IMR-90 (cell line): ENCODE measurements at regions not wholly inside any gene's neighbourhood (a gene's known extent, or its start where the extent isn't known, plus 50 kb on each side); places are given as distances from the start of the nearest gene placed in this dataset.

Experiments
- ATAC-seq: fragments of 200-7000 bp; cut with Tn5 transposase; 2 replicates; pipeline ENCODE4 v1.9.1; 2020; ENCODE audit warnings: low read depth, mild to moderate bottlenecking, moderate library complexity
- BruUV-seq: library from RNA; stranded (reverse); fragments of 400-500 nt; replicated peaks from 2 replicates; lab custom pipeline; 2021; lab: Mats Ljungman, UMichigan
- CTCF ChIA-PET: fragments of 300-600 bp; formaldehyde crosslinking; extraction: SDS; loops from one replicate; lab custom pipeline; 2021; ENCODE audit warnings: antibody characterized with exemption; lab: Yijun Ruan, JAX
- POLR2A ChIA-PET: fragments of 300-600 bp; sonication (Branson Sonifier 250); formaldehyde crosslinking; loops from one replicate; lab custom pipeline; 2022; ENCODE audit warnings: antibody characterized with exemption; ENCODE audit not compliant: unreplicated experiment; lab: Charles Lee
- DNase-seq: peaks from one replicate; pipeline ENCODE4 v3.0.0; 2013
- H2AFZ ChIP-seq: replicated peaks from 2 replicates; pipeline ENCODE3; 2013; ENCODE audit warnings: low read length, mild to moderate bottlenecking; ENCODE audit not compliant: poor library complexity
- H2AK5ac ChIP-seq: 2 replicates; pipeline ENCODE4 v1.6.1; 2013; ENCODE audit warnings: low read depth, low read length, inconsistent platforms
- H2AK9ac ChIP-seq: replicated peaks from 2 replicates; pipeline ENCODE3; 2013; ENCODE audit warnings: mild to moderate bottlenecking, low read depth, low read length, moderate library complexity; ENCODE audit not compliant: poor library complexity
- H2BK120ac ChIP-seq: 2 replicates; pipeline ENCODE4 v1.6.1; 2013; ENCODE audit warnings: low read depth, low read length, inconsistent platforms
- H2BK15ac ChIP-seq: 3 replicates; pipeline ENCODE4 v1.6.1; 2013; ENCODE audit warnings: low read depth, low read length, inconsistent platforms
- H2BK20ac ChIP-seq: 2 replicates; pipeline ENCODE4 v1.6.1; 2013; ENCODE audit warnings: low read depth, mild to moderate bottlenecking, inconsistent platforms, low read length, moderate library complexity
- H2BK5ac ChIP-seq: 2 replicates; pipeline ENCODE4 v1.6.1; 2013; ENCODE audit warnings: mild to moderate bottlenecking, low read depth, low read length, inconsistent platforms; ENCODE audit not compliant: poor library complexity, severe bottlenecking
- H3K14ac ChIP-seq: replicated peaks from 2 replicates; pipeline ENCODE4 v1.6.1; 2013; ENCODE audit warnings: low read depth, low read length, inconsistent platforms
- H3K18ac ChIP-seq: 2 replicates; pipeline ENCODE4 v1.6.1; 2013; ENCODE audit warnings: low read depth, low read length, control low read depth
- H3K23ac ChIP-seq: 2 replicates; pipeline ENCODE4 v1.6.1; 2013; ENCODE audit warnings: low read depth, low read length, inconsistent platforms
- H3K27ac ChIP-seq: 2 replicates; pipeline ENCODE4 v1.5.1; 2013; ENCODE audit warnings: mild to moderate bottlenecking, control low read depth, low read length; ENCODE audit not compliant: insufficient read depth
- H3K27me3 ChIP-seq: 2 replicates; pipeline ENCODE4 v1.6.1; 2013; ENCODE audit warnings: low read length; ENCODE audit not compliant: control insufficient read depth, insufficient read depth
- H3K36me3 ChIP-seq: 2 replicates; pipeline ENCODE4 v1.6.1; 2013; ENCODE audit warnings: low read length, mixed read lengths; ENCODE audit not compliant: control insufficient read depth, insufficient read depth
- H3K4ac ChIP-seq: 2 replicates; pipeline ENCODE4 v1.6.1; 2013; ENCODE audit warnings: low read depth, low read length, inconsistent platforms
- H3K4me1 ChIP-seq: 2 replicates; pipeline ENCODE4 v1.6.1; 2013; ENCODE audit warnings: low read length, mixed read lengths; ENCODE audit not compliant: control insufficient read depth, insufficient read depth
- H3K4me2 ChIP-seq: 2 replicates; pipeline ENCODE4 v1.6.1; 2013; ENCODE audit warnings: low read depth, mild to moderate bottlenecking, control low read depth, low read length, moderate library complexity
- H3K4me3 ChIP-seq: 2 replicates; pipeline ENCODE4 v1.5.1; 2013; ENCODE audit warnings: low read depth, mild to moderate bottlenecking, control low read depth, low read length, moderate library complexity; ENCODE audit not compliant: insufficient read depth
- H3K56ac ChIP-seq: 2 replicates; pipeline ENCODE4 v1.6.1; 2013; ENCODE audit warnings: low read length, inconsistent platforms; ENCODE audit not compliant: insufficient read depth; ENCODE audit errors: extremely low read depth
- H3K79me1 ChIP-seq, 2 experiments: 2 replicates each; pipeline ENCODE4 v1.6.1; 2013; ENCODE audit warnings: low read length in 2 of 2, inconsistent platforms in 1 of 2, low read depth in 1 of 2
- H3K9ac ChIP-seq: 2 replicates; pipeline ENCODE4 v1.6.1; 2013; ENCODE audit warnings: low read depth, low read length, control low read depth
- H3K9me1 ChIP-seq: 2 replicates; pipeline ENCODE4 v1.6.1; 2013; ENCODE audit warnings: low read length, inconsistent platforms; ENCODE audit not compliant: insufficient read depth
- H3K9me3 ChIP-seq: 2 replicates; pipeline ENCODE4 v1.6.1; 2013; ENCODE audit warnings: low read length; ENCODE audit not compliant: control insufficient read depth, insufficient read depth
- H4K20me1 ChIP-seq: 2 replicates; pipeline ENCODE4 v1.6.1; 2013; ENCODE audit warnings: low read length, inconsistent platforms; ENCODE audit not compliant: insufficient read depth
- H4K5ac ChIP-seq: 2 replicates; pipeline ENCODE4 v1.6.1; 2013; ENCODE audit warnings: mild to moderate bottlenecking, low read depth, low read length, control low read depth
- H4K8ac ChIP-seq, 2 experiments: 2 replicates each; pipeline ENCODE4 v1.6.1; 2013; ENCODE audit warnings: low read depth in 2 of 2, low read length in 2 of 2, control low read depth in 1 of 2, inconsistent platforms in 1 of 2
- H4K91ac ChIP-seq: 2 replicates; pipeline ENCODE4 v1.6.1; 2013; ENCODE audit warnings: low read depth, low read length, inconsistent platforms; ENCODE audit not compliant: insufficient read depth
- CHD1 ChIP-seq: IDR thresholded peaks from 2 replicates; pipeline ENCODE4 v1.6.1; 2012; ENCODE audit warnings: low read depth, low read length, improper control_type of control experiment
- FOS ChIP-seq: fragments of 150-350 bp; IDR thresholded peaks from 2 replicates; pipeline ENCODE4 v1.6.1; 2016; ENCODE audit warnings: low read depth, low read length
- MAZ ChIP-seq: IDR thresholded peaks from 2 replicates; pipeline ENCODE4 v1.6.1; 2012; ENCODE audit warnings: low read depth, mild to moderate bottlenecking, low read length, improper control_type of control experiment, moderate library complexity, borderline replicate concordance
- MXI1 ChIP-seq: IDR thresholded peaks from 2 replicates; pipeline ENCODE4 v1.6.1; 2012; ENCODE audit warnings: low read depth, mild to moderate bottlenecking, low read length, moderate library complexity, borderline replicate concordance
- NFE2L2 ChIP-seq: fragments of 150-350 bp; IDR thresholded peaks from 2 replicates; pipeline ENCODE4 v1.6.1; 2016; ENCODE audit warnings: low read depth, mild to moderate bottlenecking, low read length
- RAD21 ChIP-seq: IDR thresholded peaks from 2 replicates; pipeline ENCODE4 v1.6.1; 2012; ENCODE audit warnings: low read length, improper control_type of control experiment
- RCOR1 ChIP-seq: IDR thresholded peaks from 2 replicates; pipeline ENCODE4 v1.6.1; 2012; ENCODE audit warnings: mild to moderate bottlenecking, low read length, improper control_type of control experiment; ENCODE audit not compliant: insufficient replicate concordance
- RFX5 ChIP-seq: IDR thresholded peaks from 2 replicates; pipeline ENCODE4 v1.8.0; 2012; ENCODE audit warnings: low read depth, mild to moderate bottlenecking, low read length, moderate library complexity
- SMC3 ChIP-seq: fragments of 150-350 bp; IDR thresholded peaks from 2 replicates; pipeline ENCODE4 v1.6.1; 2016; ENCODE audit warnings: low read depth, mild to moderate bottlenecking, antibody characterized with exemption, low read length, moderate library complexity
- USF2 ChIP-seq: fragments of 150-350 bp; IDR thresholded peaks from 2 replicates; pipeline ENCODE4 v1.6.1; 2017; ENCODE audit warnings: mild to moderate bottlenecking, antibody characterized with exemption, low read length, low read depth
- WGBS, 2 experiments: methylation state at CpG; one replicate each; pipeline versions ENCODE4 v1.1.5 to v1.1.7; 2013; ENCODE audit warnings: missing lambda C conversion rate in 2 of 2; ENCODE audit not compliant: insufficient read length in 1 of 2; ENCODE audit errors: extremely low coverage in 2 of 2; 5-methylcytosine and 5-hydroxymethylcytosine counted together
- dilution Hi-C: fragments of 300-500 bp; cut with HindIII; formaldehyde crosslinking; loops from one replicate; pipeline ENCODE4 v1.14.3; 2018; ENCODE audit warnings: low sequenced_read_pairs; ENCODE audit not compliant: unreplicated experiment
- in situ Hi-C: fragments of 300-500 bp; cut with MboI; formaldehyde crosslinking; loops from 3 replicates; pipeline ENCODE4 v1.14.3; 2019; ENCODE audit warnings: low sequenced_read_pairs, inconsistent platforms, mixed read lengths
- intact Hi-C: fragments of 100-400 bp; cut with micrococcal nuclease; formaldehyde crosslinking; loops from 2 replicates; pipeline ENCODE4 v1.10.0; 2022

DNA sequence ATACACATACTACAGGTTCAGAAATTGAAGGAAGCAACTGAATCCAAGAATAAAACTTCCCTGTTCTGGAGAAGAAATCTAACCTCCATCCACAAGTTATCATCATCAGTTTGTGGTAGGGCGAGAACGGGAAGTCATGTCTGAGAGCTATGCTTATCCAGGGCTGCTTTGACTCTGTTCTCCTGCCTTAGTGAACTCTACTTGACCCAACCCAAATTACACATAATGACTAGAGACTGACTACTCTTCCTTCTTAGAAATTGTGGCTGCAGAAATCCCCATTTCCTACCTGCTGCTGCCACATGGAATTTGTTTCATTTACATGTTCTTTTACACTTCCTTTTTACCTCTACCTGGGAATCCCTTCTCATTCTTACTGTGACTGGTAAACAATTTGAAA is 1102.6 kb upstream of the PIK3C3 start:
- Histone ChIP-seq H3K4me1 (no peaks in the 10 kb centered on the region), H3K9me1 (no peaks in the 10 kb centered on the region), H3K9ac (no peak overlapping the region), H3K79me1 (no peaks in the 10 kb centered on the region), H3K9me3 (no peaks in the 10 kb centered on the region), H3K4me3 (no peak overlapping the region), H3K18ac (no peak overlapping the region; the same call in 1 of the 2 replicates), H3K27me3 (no peaks in the 10 kb centered on the region), H3K23ac (no peak overlapping the region), H4K20me1 (no peaks in the 10 kb centered on the region), H4K8ac (no peak overlapping the region), H2BK20ac (no peak overlapping the region), H2AK5ac (peak overlapping the region; percentile 45), H4K91ac (no peak overlapping the region), H2BK5ac (no peak overlapping the region), H2AK9ac (no peak overlapping the region), H3K27ac (no peak overlapping the region), H4K5ac (no peak overlapping the region; the same call in 1 of the 2 replicates), H3K36me3 (no peaks in the 10 kb centered on the region), H3K56ac (no peak overlapping the region), H3K4ac (no peak overlapping the region), H3K14ac (no peak overlapping the region), H2BK15ac (no peak overlapping the region), H2AFZ (no peak overlapping the region), H2BK120ac (no peak overlapping the region), H3K4me2 (no peak overlapping the region)
- POLR2A ChIA-PET, result no interaction called here
- CTCF ChIA-PET, result no interaction called here
- dilution Hi-C loops, result no loop called here
- ATAC-seq (no peak), DNase-seq (no peak)
- intact Hi-C loops, result loop anchor here (2.0 kb wide), 1 partner anchor 20 kb away; no protein-coding TSS in a partner anchor
- no TSS peak for BruUV-seq
- TF ChIP-seq NFE2L2, result no peak
- no peak for TF ChIP-seq RAD21
- no peak for TF ChIP-seq SMC3
- no peak for TF ChIP-seq CHD1
- TF ChIP-seq MAZ, result no peak
- TF ChIP-seq RFX5, result no peak
- TF ChIP-seq USF2, result no peak
- no peak for TF ChIP-seq RCOR1
- no peak for TF ChIP-seq MXI1
- no peak for TF ChIP-seq FOS
- no CpG with 5 or more reads among the region's 2 CpGs for WGBS, 2 experiments
- in situ Hi-C loops, result no loop called here
